OCI-LY1 (cell line): ENCODE measurements at regions not wholly inside any gene's neighbourhood (a gene's known extent, or its start where the extent isn't known, plus 50 kb on each side); places are given as distances from the start of the nearest gene placed in this dataset.

ENCODE experiments used
- H2AFZ ChIP-seq: fragments of 200-600 bp; sonication (generic), shearing (Covaris generic); 2 replicates; pipeline ENCODE4 v1.6.0; 2014; ENCODE audit warnings: antibody characterized with exemption, mild to moderate bottlenecking, low read length
- H3F3A ChIP-seq: fragments of 200-600 bp; sonication (generic), shearing (Covaris generic); 2 replicates; pipeline ENCODE4 v1.6.0; 2014; ENCODE audit warnings: mild to moderate bottlenecking, antibody characterized with exemption, low read length, moderate library complexity; ENCODE audit not compliant: insufficient read depth
- H3K27ac ChIP-seq: fragments of 200-600 bp; sonication (generic); 2 replicates; pipeline ENCODE4 v1.5.1; 2014; ENCODE audit warnings: low read length, mixed run types, mild to moderate bottlenecking, low read depth; ENCODE audit not compliant: poor library complexity, severe bottlenecking
- H3K27me3 ChIP-seq: fragments of 200-600 bp; sonication (generic); 2 replicates; pipeline ENCODE4 v1.6.0; 2014; ENCODE audit warnings: antibody characterized with exemption, mild to moderate bottlenecking, low read length, moderate library complexity; ENCODE audit not compliant: insufficient read depth
- H3K36me3 ChIP-seq: fragments of 200-600 bp; sonication (generic); 2 replicates; pipeline ENCODE4 v1.6.1; 2014; ENCODE audit warnings: mild to moderate bottlenecking, antibody characterized with exemption, low read length, moderate library complexity, mixed read lengths; ENCODE audit not compliant: insufficient read depth
- H3K4me1 ChIP-seq: fragments of 200-600 bp; sonication (generic); 2 replicates; pipeline ENCODE4 v1.5.1; 2014; ENCODE audit warnings: mild to moderate bottlenecking, low read length, moderate library complexity; ENCODE audit not compliant: insufficient read depth, severe bottlenecking
- H3K4me2 ChIP-seq: fragments of 200-600 bp; sonication (generic), shearing (Covaris generic); 2 replicates; pipeline ENCODE4 v1.6.1; 2014; ENCODE audit warnings: low read length
- H3K4me3 ChIP-seq: fragments of 200-600 bp; sonication (generic); 2 replicates; pipeline ENCODE4 v1.5.1; 2014; ENCODE audit warnings: low read length, low read depth, mild to moderate bottlenecking, mixed read lengths; ENCODE audit not compliant: poor library complexity, severe bottlenecking
- H3K79me2 ChIP-seq: fragments of 200-600 bp; shearing (Covaris generic); 2 replicates; pipeline ENCODE4 v1.6.1; 2016; ENCODE audit warnings: mixed run types, low read length, mixed read lengths; ENCODE audit not compliant: insufficient read depth
- H3K9ac ChIP-seq: fragments of 200-600 bp; sonication (generic), shearing (Covaris generic); 2 replicates; pipeline ENCODE4 v1.6.1; 2014; ENCODE audit warnings: mild to moderate bottlenecking, low read length, mixed read lengths
- H3K9me2 ChIP-seq: fragments of 200-600 bp; sonication (generic), shearing (Covaris generic); 2 replicates; pipeline ENCODE4 v1.6.1; 2014; ENCODE audit warnings: low read depth, mild to moderate bottlenecking, low read length, mixed read lengths
- H3K9me3 ChIP-seq: fragments of 200-600 bp; shearing (Covaris generic); 2 replicates; pipeline ENCODE4 v1.6.1; 2014; ENCODE audit warnings: low read length, mixed read lengths
- H4K20me1 ChIP-seq: fragments of 200-600 bp; sonication (generic), shearing (Covaris generic); 2 replicates; pipeline ENCODE4 v1.6.0; 2016; ENCODE audit warnings: mild to moderate bottlenecking, low read length; ENCODE audit not compliant: insufficient read depth
- CTCF ChIP-seq: fragments of 200-600 bp; sonication (generic), shearing (Covaris generic); IDR thresholded peaks from 2 replicates; pipeline ENCODE4 v1.5.1; 2017; ENCODE audit warnings: mild to moderate bottlenecking, antibody characterized with exemption, low read length, moderate library complexity, mixed read lengths
- EZH2 ChIP-seq: fragments of 200-600 bp; sonication (generic), shearing (Covaris generic); IDR thresholded peaks from 2 replicates; pipeline ENCODE4 v1.8.0; 2017; ENCODE audit warnings: borderline replicate concordance, mixed run types, mild to moderate bottlenecking, antibody characterized with exemption, low read length, moderate library complexity, mixed read lengths

GRCh38 chr1:30313176-30313575, 410.2 kb downstream of the MATN1 start:
- Histone ChIP-seq H3K79me2 (no peaks in the 10 kb centered on the region), H2AFZ (no peak overlapping the region), H3K27me3 (no peaks in the 10 kb centered on the region), H3F3A (no peaks in the 10 kb centered on the region), H3K9me3 (no peaks in the 10 kb centered on the region), H3K4me3 (no peak overlapping the region), H3K9me2 (no peaks in the 10 kb centered on the region), H3K36me3 (no peaks in the 10 kb centered on the region), H3K4me2 (no peak overlapping the region), H4K20me1 (no peaks in the 10 kb centered on the region), H3K9ac (no peak overlapping the region), H3K4me1 (no peaks in the 10 kb centered on the region), H3K27ac (no peak overlapping the region)
- TF ChIP-seq EZH2 (no peak), CTCF (no peak)

- Histone ChIP-seq H4K20me1 (no peaks in the 10 kb centered on the region), H3K4me3 (no peak overlapping the region), H3F3A (no peaks in the 10 kb centered on the region), H3K9me2 (no peaks in the 10 kb centered on the region), H3K9ac (no peak overlapping the region), H3K9me3 (no peaks in the 10 kb centered on the region), H3K27ac (no peak overlapping the region), H3K79me2 (no peaks in the 10 kb centered on the region), H3K36me3 (no peaks in the 10 kb centered on the region), H3K27me3 (no peaks in the 10 kb centered on the region), H3K4me2 (no peak overlapping the region), H2AFZ (no peak overlapping the region), H3K4me1 (no peaks in the 10 kb centered on the region)
- no peak for TF ChIP-seq CTCF
- TF ChIP-seq EZH2: no peak
These were observed 411.2 kb downstream of the MATN1 start for GRCh38 chr1:30312226-30312625.

GRCh38 chr1:30311749-30312148, 411.6 kb downstream of the MATN1 start:
- Histone ChIP-seq H3K36me3 (no peaks in the 10 kb centered on the region), H4K20me1 (no peaks in the 10 kb centered on the region), H2AFZ (no peak overlapping the region), H3K9me2 (no peaks in the 10 kb centered on the region), H3K4me1 (no peaks in the 10 kb centered on the region), H3K9ac (no peak overlapping the region), H3K4me3 (no peak overlapping the region), H3K27me3 (no peaks in the 10 kb centered on the region), H3K4me2 (no peak overlapping the region), H3K27ac (no peak overlapping the region), H3K9me3 (no peaks in the 10 kb centered on the region), H3F3A (no peaks in the 10 kb centered on the region), H3K79me2 (no peaks in the 10 kb centered on the region)
- no peak for TF ChIP-seq CTCF
- TF ChIP-seq EZH2: no peak
